ENCODE measurements at regions not wholly inside any gene's neighbourhood (a gene's known extent, or its start where the extent isn't known, plus 50 kb on each side); places are given as distances from the start of the nearest gene placed in this dataset.

- FAIRE-seq, result no peak
- Histone ChIP-seq H3K9me1 (replicated peaks; ENCODE audit: control insufficient read depth, extremely low read depth, insufficient read depth, low read length) (no peaks in the 10 kb centered on the region), H3K4me2 (ENCODE audit: insufficient read depth, low read length) (no peak overlapping the region), H3K36me3 (ENCODE audit: control insufficient read depth in 2 of 2, extremely low read depth in 1 of 2, insufficient read depth in 2 of 2, low read length in 2 of 2) (no peaks in the 10 kb centered on the region), H3K27ac (ENCODE audit: insufficient read depth, low read depth, low read length) (no peak overlapping the region), H3K4me1 (ENCODE audit: control insufficient read depth, extremely low read depth, insufficient read depth, low read length) (no peaks in the 10 kb centered on the region), H3K9me3 (replicated peaks; ENCODE audit: control insufficient read depth, insufficient read depth, low read length) (no peaks in the 10 kb centered on the region), H4K20me1 (replicated peaks; ENCODE audit: control insufficient read depth, extremely low read depth, insufficient read depth, low read length) (peaks cover 2% of the 10 kb centered on the region), H3K79me2 (ENCODE audit: control insufficient read depth, insufficient read depth, low read length) (no peaks in the 10 kb centered on the region), H3K4me3 (replicated peaks in 1 of 3; ENCODE audit: insufficient read depth in 1 of 3, low read depth in 1 of 3, low read length in 3 of 3) (no peak overlapping the region), H2AFZ (ENCODE audit: low read depth, low read length) (no peak overlapping the region), H3K9ac (replicated peaks; ENCODE audit: extremely low read depth, insufficient read depth, low read length) (no peak overlapping the region), H3K27me3 (ENCODE audit: control insufficient read depth in 2 of 2, insufficient read depth in 2 of 2, low read length in 2 of 2) (no peaks in the 10 kb centered on the region)
- no TSS peak for BruUV-seq (replicated peaks)
- ChIA-PET POLR2A (no interaction called here), CTCF (no interaction called here)
- dilution Hi-C loops (cut with MboI; ENCODE audit: extremely low pct_ligation_motif_present, low sequenced_read_pairs), result no loop called here
- intact Hi-C loops (cut with micrococcal nuclease), result no loop called here
- no peak for DNase-seq (ENCODE audit: low read depth, low spot score)
- TF ChIP-seq POLR2A (IDR thresholded peaks at IDR 0.05; ENCODE audit: low read depth, low read length), result no peak
- no peak for TF ChIP-seq MYC (IDR thresholded peaks at IDR 0.05; ENCODE audit: low read depth, low read length)
- TF ChIP-seq FOS (IDR thresholded peaks at IDR 0.05; ENCODE audit: borderline replicate concordance, insufficient read depth, low read length), result no peak
- TF ChIP-seq GATA2 (IDR thresholded peaks at IDR 0.05; ENCODE audit: insufficient read depth, insufficient read length, low read depth, low read length), result no peak
- TF ChIP-seq, protein P1, sequence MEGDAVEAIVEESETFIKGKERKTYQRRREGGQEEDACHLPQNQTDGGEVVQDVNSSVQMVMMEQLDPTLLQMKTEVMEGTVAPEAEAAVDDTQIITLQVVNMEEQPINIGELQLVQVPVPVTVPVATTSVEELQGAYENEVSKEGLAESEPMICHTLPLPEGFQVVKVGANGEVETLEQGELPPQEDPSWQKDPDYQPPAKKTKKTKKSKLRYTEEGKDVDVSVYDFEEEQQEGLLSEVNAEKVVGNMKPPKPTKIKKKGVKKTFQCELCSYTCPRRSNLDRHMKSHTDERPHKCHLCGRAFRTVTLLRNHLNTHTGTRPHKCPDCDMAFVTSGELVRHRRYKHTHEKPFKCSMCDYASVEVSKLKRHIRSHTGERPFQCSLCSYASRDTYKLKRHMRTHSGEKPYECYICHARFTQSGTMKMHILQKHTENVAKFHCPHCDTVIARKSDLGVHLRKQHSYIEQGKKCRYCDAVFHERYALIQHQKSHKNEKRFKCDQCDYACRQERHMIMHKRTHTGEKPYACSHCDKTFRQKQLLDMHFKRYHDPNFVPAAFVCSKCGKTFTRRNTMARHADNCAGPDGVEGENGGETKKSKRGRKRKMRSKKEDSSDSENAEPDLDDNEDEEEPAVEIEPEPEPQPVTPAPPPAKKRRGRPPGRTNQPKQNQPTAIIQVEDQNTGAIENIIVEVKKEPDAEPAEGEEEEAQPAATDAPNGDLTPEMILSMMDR (IDR thresholded peaks at IDR 0.05; ENCODE audit: extremely low read depth in 1 of 2, insufficient read depth in 1 of 2, low read depth in 1 of 2, low read length in 2 of 2), result no peak
- no peak for TF ChIP-seq JUN (IDR thresholded peaks at IDR 0.05; ENCODE audit: borderline replicate concordance, insufficient read depth, insufficient read length, low read depth)
- TF ChIP-seq, protein P2, sequence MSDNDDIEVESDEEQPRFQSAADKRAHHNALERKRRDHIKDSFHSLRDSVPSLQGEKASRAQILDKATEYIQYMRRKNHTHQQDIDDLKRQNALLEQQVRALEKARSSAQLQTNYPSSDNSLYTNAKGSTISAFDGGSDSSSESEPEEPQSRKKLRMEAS (IDR thresholded peaks at IDR 0.05; ENCODE audit: insufficient read depth, insufficient read length), result no peak
- no peak for TF ChIP-seq EZH2 (IDR thresholded peaks at IDR 0.05; ENCODE audit: borderline replicate concordance, low read depth, low read length, severe bottlenecking)
- TF ChIP-seq POLR2AphosphoS5 (IDR thresholded peaks at IDR 0.05; ENCODE audit: insufficient read depth, low read depth, low read length), result no peak
Measured at GRCh38 chr5:89844548-89844947, 565.0 kb downstream of the CETN3 start.

Measured in endothelial cell of umbilical vein (primary cell).